HEK293 (cell line): ENCODE measurements at regions not wholly inside any gene's neighbourhood (a gene's known extent, or its start where the extent isn't known, plus 50 kb on each side); places are given as distances from the start of the nearest gene placed in this dataset.
A peak's percentile ranks its signal among the peaks of the same experiment; 100 is the strongest.

Source experiments
- CTCF ChIP-seq: fragments of 450-650 bp; formaldehyde crosslinking; IDR thresholded peaks from 2 replicates; pipeline ENCODE4 v1.5.1; 2016; ENCODE audit warnings: missing biosample characterization, missing genetic modification characterization
- GLI2 ChIP-seq: fragments of 450-650 bp; formaldehyde crosslinking; IDR thresholded peaks from 2 replicates; pipeline ENCODE4; 2017; ENCODE audit warnings: missing biosample characterization, missing genetic modification characterization, low read depth, borderline replicate concordance
- KLF1 ChIP-seq: fragments of 450-650 bp; formaldehyde crosslinking; IDR thresholded peaks from 2 replicates; pipeline ENCODE4 v1.5.1; 2016; ENCODE audit warnings: missing biosample characterization, missing genetic modification characterization
- KLF10 ChIP-seq: fragments of 450-650 bp; IDR thresholded peaks from 2 replicates; pipeline ENCODE4 v1.5.1; 2018; ENCODE audit warnings: missing biosample characterization, mild to moderate bottlenecking, missing genetic modification characterization
- MYNN ChIP-seq: fragments of 450-650 bp; formaldehyde crosslinking; IDR thresholded peaks from 2 replicates; pipeline ENCODE4 v1.5.1; 2016; ENCODE audit warnings: missing biosample characterization, missing genetic modification characterization, borderline replicate concordance
- PBX3 ChIP-seq: sonication (generic); formaldehyde crosslinking; IDR thresholded peaks from 2 replicates; pipeline ENCODE4 v1.8.1; 2022; ENCODE audit warnings: mild to moderate bottlenecking, moderate library complexity, missing genetic modification reagents
- PRDM10 ChIP-seq: fragments of 450-650 bp; formaldehyde crosslinking; IDR thresholded peaks from 2 replicates; pipeline ENCODE4 v1.5.1; 2016; ENCODE audit warnings: missing biosample characterization, missing genetic modification characterization
- PRDM6 ChIP-seq: fragments of 450-650 bp; formaldehyde crosslinking; IDR thresholded peaks from 2 replicates; pipeline ENCODE4 v1.5.1; 2017; ENCODE audit warnings: missing biosample characterization, missing genetic modification characterization
- SCRT1 ChIP-seq: fragments of 450-650 bp; formaldehyde crosslinking; IDR thresholded peaks from 2 replicates; pipeline ENCODE4 v1.5.1; 2016; ENCODE audit warnings: missing biosample characterization, missing genetic modification characterization, borderline replicate concordance
- SP2 ChIP-seq: fragments of 450-650 bp; formaldehyde crosslinking; IDR thresholded peaks from 2 replicates; pipeline ENCODE4 v1.5.1; 2016; ENCODE audit warnings: missing biosample characterization, missing genetic modification characterization
- ZBTB8A ChIP-seq: fragments of 450-650 bp; formaldehyde crosslinking; IDR thresholded peaks from 2 replicates; pipeline ENCODE4 v1.5.1; 2016; ENCODE audit warnings: missing biosample characterization, missing genetic modification characterization
- ZFHX2 ChIP-seq: fragments of 450-650 bp; formaldehyde crosslinking; conservative IDR thresholded peaks from 2 replicates; pipeline ENCODE4 v1.5.1; 2016; ENCODE audit warnings: missing biosample characterization, missing genetic modification characterization
- ZNF132 ChIP-seq: fragments of 450-650 bp; formaldehyde crosslinking; IDR thresholded peaks from 2 replicates; pipeline ENCODE4 v1.5.1; 2017; ENCODE audit warnings: missing biosample characterization, missing genetic modification characterization, borderline replicate concordance
- ZNF138 ChIP-seq: fragments of 450-650 bp; formaldehyde crosslinking; IDR thresholded peaks from 2 replicates; pipeline ENCODE4 v1.5.1; 2016; ENCODE audit warnings: missing biosample characterization, missing genetic modification characterization, borderline replicate concordance
- ZNF140 ChIP-seq: fragments of 450-650 bp; formaldehyde crosslinking; IDR thresholded peaks from 2 replicates; pipeline ENCODE4 v1.5.1; 2016; ENCODE audit warnings: missing biosample characterization, missing genetic modification characterization
- ZNF155 ChIP-seq: fragments of 450-650 bp; formaldehyde crosslinking; IDR thresholded peaks from 2 replicates; pipeline ENCODE4 v1.5.1; 2016; ENCODE audit warnings: missing biosample characterization, missing genetic modification characterization
- ZNF157 ChIP-seq: fragments of 450-650 bp; formaldehyde crosslinking; IDR thresholded peaks from 2 replicates; pipeline ENCODE4 v1.5.1; 2016; ENCODE audit warnings: missing biosample characterization, missing genetic modification characterization
- ZNF16 ChIP-seq: fragments of 450-650 bp; formaldehyde crosslinking; IDR thresholded peaks from 2 replicates; pipeline ENCODE4 v1.5.1; 2016; ENCODE audit warnings: low read depth, missing biosample characterization, missing genetic modification characterization
- ZNF184 ChIP-seq: fragments of 450-650 bp; IDR thresholded peaks from 2 replicates; pipeline ENCODE4 v1.5.1; 2018; ENCODE audit warnings: missing biosample characterization, mild to moderate bottlenecking, missing genetic modification characterization
- ZNF19 ChIP-seq: fragments of 450-650 bp; formaldehyde crosslinking; IDR thresholded peaks from 2 replicates; pipeline ENCODE4; 2016; ENCODE audit warnings: missing biosample characterization, missing genetic modification characterization, low read depth
- ZNF248 ChIP-seq: fragments of 450-650 bp; formaldehyde crosslinking; IDR thresholded peaks from 2 replicates; pipeline ENCODE4 v1.5.1; 2017; ENCODE audit warnings: missing biosample characterization, missing genetic modification characterization
- ZNF280C ChIP-seq: fragments of 450-650 bp; formaldehyde crosslinking; IDR thresholded peaks from 2 replicates; pipeline ENCODE4 v1.5.1; 2016; ENCODE audit warnings: missing biosample characterization, missing genetic modification characterization
- ZNF302 ChIP-seq: fragments of 450-650 bp; formaldehyde crosslinking; IDR thresholded peaks from 2 replicates; pipeline ENCODE4 v1.5.1; 2016; ENCODE audit warnings: missing biosample characterization, missing genetic modification characterization, low read depth
- ZNF37A ChIP-seq: fragments of 450-650 bp; IDR thresholded peaks from 2 replicates; pipeline ENCODE4 v1.5.1; 2018; ENCODE audit warnings: missing biosample characterization, missing genetic modification characterization
- ZNF394 ChIP-seq: fragments of 450-650 bp; formaldehyde crosslinking; IDR thresholded peaks from 2 replicates; pipeline ENCODE4 v1.5.1; 2016; ENCODE audit warnings: missing biosample characterization, missing genetic modification characterization, mild to moderate bottlenecking, moderate library complexity, borderline replicate concordance
- ZNF416 ChIP-seq: fragments of 450-650 bp; formaldehyde crosslinking; IDR thresholded peaks from 2 replicates; pipeline ENCODE4 v1.5.1; 2016; ENCODE audit warnings: missing biosample characterization, missing genetic modification characterization
- ZNF549 ChIP-seq: fragments of 450-650 bp; IDR thresholded peaks from 2 replicates; pipeline ENCODE4 v1.5.1; 2018; ENCODE audit warnings: missing biosample characterization, missing genetic modification characterization, mild to moderate bottlenecking, inconsistent platforms, moderate library complexity
- ZNF623 ChIP-seq: fragments of 450-650 bp; formaldehyde crosslinking; IDR thresholded peaks from 2 replicates; pipeline ENCODE4 v1.5.1; 2016; ENCODE audit warnings: missing biosample characterization, missing genetic modification characterization
- ZNF645 ChIP-seq: fragments of 450-650 bp; formaldehyde crosslinking; IDR thresholded peaks from 2 replicates; pipeline ENCODE4; 2016; ENCODE audit warnings: missing biosample characterization, missing genetic modification characterization
- ZNF791 ChIP-seq: fragments of 450-650 bp; formaldehyde crosslinking; IDR thresholded peaks from 2 replicates; pipeline ENCODE4 v1.5.1; 2016; ENCODE audit warnings: missing biosample characterization, missing genetic modification characterization

GRCh38 chr5:124839371-124839998, 93.0 kb upstream of the ZNF608 start (continued):
- TF ChIP-seq PRDM6 (tag by site-specific recombination) = peak; percentile 86
- no peak for TF ChIP-seq GLI2 (tag by site-specific recombination)
- no peak for TF ChIP-seq ZNF416 (tag by site-specific recombination)
- no peak for TF ChIP-seq ZNF157
- no peak for TF ChIP-seq ZNF549 (tag by site-specific recombination)
- no peak for TF ChIP-seq ZNF19 (tag by site-specific recombination)
- no peak for TF ChIP-seq KLF1 (tag by site-specific recombination)
- no peak for TF ChIP-seq ZNF791 (tag by site-specific recombination)
- TF ChIP-seq PRDM10 (tag by site-specific recombination) = no peak
- TF ChIP-seq ZNF280C (tag by site-specific recombination) = no peak
- TF ChIP-seq ZNF132 = no peak
- no peak for TF ChIP-seq ZFHX2 (tag by site-specific recombination)
- no peak for TF ChIP-seq ZNF248
- no peak for TF ChIP-seq ZNF623 (tag by site-specific recombination)
- no peak for TF ChIP-seq KLF10
- no peak for TF ChIP-seq ZNF302
- no peak for TF ChIP-seq SCRT1 (tag by site-specific recombination)
- no peak for TF ChIP-seq ZNF140 (tag by site-specific recombination)
- TF ChIP-seq ZNF394 (tag by site-specific recombination) = 0 out of 2 replicates have a peak, but pooled peaks have one; percentile 29
- no peak for TF ChIP-seq ZNF16 (tag by site-specific recombination)
- no peak for TF ChIP-seq ZNF138
- no peak for TF ChIP-seq SP2 (tag by site-specific recombination)
- no peak for TF ChIP-seq ZNF37A (tag by site-specific recombination)
- no peak for TF ChIP-seq ZBTB8A (tag by site-specific recombination)
- TF ChIP-seq CTCF (tag by site-specific recombination) = no peak
- no peak for TF ChIP-seq ZNF184 (tag by site-specific recombination)
- no peak for TF ChIP-seq ZNF645
- TF ChIP-seq ZNF155 (tag by site-specific recombination) = no peak
- no peak for TF ChIP-seq MYNN (tag by site-specific recombination)
- no peak for TF ChIP-seq PBX3
